Calu3 (cell line): ENCODE measurements at regions not wholly inside any gene's neighbourhood (a gene's known extent, or its start where the extent isn't known, plus 50 kb on each side); places are given as distances from the start of the nearest gene placed in this dataset.

Experiments used
- BruUV-seq: library from RNA; stranded (reverse); fragments of 400-500 nt; replicated peaks from 2 replicates; lab custom pipeline; 2021; lab: Mats Ljungman, UMichigan
- CTCF ChIA-PET: fragments of 300-600 bp; sonication (Branson Sonifier 250); formaldehyde crosslinking; loops from one replicate; lab custom pipeline; 2022; ENCODE audit warnings: antibody characterized with exemption; lab: Charles Lee
- DNase-seq: peaks from one replicate; pipeline ENCODE4 v3.0.0; 2022
- H3K27ac Mint-ChIP-seq: one replicate; pipeline ENCODE4 v1.8.0; 2022; ENCODE audit warnings: mixed read lengths; ENCODE audit not compliant: unreplicated experiment
- H3K27me3 Mint-ChIP-seq: one replicate; pipeline ENCODE4 v1.8.0; 2022; ENCODE audit warnings: mixed read lengths; ENCODE audit not compliant: unreplicated experiment
- H3K36me3 Mint-ChIP-seq: one replicate; pipeline ENCODE4 v1.8.0; 2022; ENCODE audit warnings: mild to moderate bottlenecking, moderate library complexity, mixed read lengths; ENCODE audit not compliant: insufficient read depth, unreplicated experiment
- H3K4me1 Mint-ChIP-seq: one replicate; pipeline ENCODE4 v1.8.0; 2022; ENCODE audit warnings: mild to moderate bottlenecking, low read depth, mixed read lengths; ENCODE audit not compliant: unreplicated experiment
- H3K4me3 Mint-ChIP-seq: one replicate; pipeline ENCODE4 v1.8.0; 2022; ENCODE audit warnings: mild to moderate bottlenecking, low read depth, moderate library complexity, mixed read lengths; ENCODE audit not compliant: unreplicated experiment
- H3K9me3 Mint-ChIP-seq: one replicate; pipeline ENCODE4 v1.8.0; 2022; ENCODE audit warnings: low read depth, mixed read lengths; ENCODE audit not compliant: unreplicated experiment
- CTCF ChIP-seq: fragments of 200-600 bp; IDR thresholded peaks from one replicate; pipeline ENCODE4 v1.8.0; 2022; ENCODE audit warnings: antibody characterized with exemption; ENCODE audit not compliant: unreplicated experiment
- intact Hi-C: fragments of 100-400 bp; cut with micrococcal nuclease; formaldehyde crosslinking; loops from one replicate; pipeline ENCODE4 v1.10.0; 2022; ENCODE audit not compliant: unreplicated experiment

GRCh38 chr6:2481307-2481706, 235.9 kb upstream of the GMDS start:
- intact Hi-C loops, result no loop called here
- H3K36me3 Mint-ChIP-seq, result no peaks in the 10 kb centered on the region
- peaks cover 5% of the 10 kb centered on the region for H3K4me1 Mint-ChIP-seq

GRCh38 chr6:2480267-2480966, 235.0 kb upstream of the GMDS start:
- no peak overlapping the region for H3K4me3 Mint-ChIP-seq
- CTCF ChIA-PET, result no interaction called here
- intact Hi-C loops, result no loop called here
- TF ChIP-seq CTCF, result no peak
- DNase-seq, result no peak
- H3K27ac Mint-ChIP-seq, result no peak overlapping the region
- H3K4me1 Mint-ChIP-seq, result peaks cover 8% of the 10 kb centered on the region
- H3K27me3 Mint-ChIP-seq, result no peaks in the 10 kb centered on the region
- peaks cover 3% of the 10 kb centered on the region for H3K9me3 Mint-ChIP-seq
- H3K36me3 Mint-ChIP-seq, result no peaks in the 10 kb centered on the region
- no TSS peak for BruUV-seq

More at GRCh38 chr6:2481307-2481706, 235.9 kb upstream of the GMDS start:
- CTCF ChIA-PET, result no interaction called here
- Mint-ChIP-seq H3K4me3 (no peak overlapping the region), H3K9me3 (peaks cover 3% of the 10 kb centered on the region), H3K27me3 (no peaks in the 10 kb centered on the region), H3K27ac (no peak overlapping the region)
- no peak for DNase-seq
- no peak for TF ChIP-seq CTCF
- no TSS peak for BruUV-seq

GRCh38 chr6:2478200-2478599, 232.8 kb upstream of the GMDS start:
- Mint-ChIP-seq H3K36me3 (no peaks in the 10 kb centered on the region), H3K4me3 (no peak overlapping the region), H3K4me1 (peaks cover 8% of the 10 kb centered on the region), H3K27me3 (no peaks in the 10 kb centered on the region), H3K27ac (no peak overlapping the region), H3K9me3 (peaks cover 3% of the 10 kb centered on the region)
- CTCF ChIA-PET, result no interaction called here
- no TSS peak for BruUV-seq
- intact Hi-C loops, result no loop called here
- no peak for TF ChIP-seq CTCF
- no peak for DNase-seq

DNA sequence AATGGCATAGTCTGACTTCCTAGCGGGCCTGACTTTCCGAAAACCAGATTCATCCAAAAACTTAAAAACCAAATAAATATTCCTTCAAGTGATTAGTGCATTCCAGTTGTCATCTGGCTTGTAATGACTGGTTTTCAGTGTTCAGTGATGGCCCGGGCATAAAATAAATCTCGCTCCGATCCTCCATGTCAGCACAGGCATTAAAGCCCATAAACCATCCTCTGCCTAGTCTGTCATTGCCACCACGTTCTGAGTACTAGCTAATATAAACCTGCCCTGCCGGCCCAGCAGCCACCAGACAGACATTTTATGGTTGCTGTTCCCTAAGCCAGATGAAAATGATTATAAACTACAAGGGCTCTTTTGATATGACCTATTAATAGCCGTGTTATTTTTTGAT, 232.3 kb upstream of the GMDS start:
- CTCF ChIA-PET, result no interaction called here
- TF ChIP-seq CTCF, result no peak
- DNase-seq, result no peak
- peaks cover 8% of the 10 kb centered on the region for H3K4me1 Mint-ChIP-seq
- no TSS peak for BruUV-seq
- intact Hi-C loops, result no loop called here
- H3K9me3 Mint-ChIP-seq, result no peaks in the 10 kb centered on the region
- no peaks in the 10 kb centered on the region for H3K27me3 Mint-ChIP-seq
- H3K4me3 Mint-ChIP-seq, result no peak overlapping the region
- no peak overlapping the region for H3K27ac Mint-ChIP-seq
- H3K36me3 Mint-ChIP-seq, result no peaks in the 10 kb centered on the region
